ENCODE measurements at regions not wholly inside any gene's neighbourhood (a gene's known extent, or its start where the extent isn't known, plus 50 kb on each side); places are given as distances from the start of the nearest gene placed in this dataset.

DNA sequence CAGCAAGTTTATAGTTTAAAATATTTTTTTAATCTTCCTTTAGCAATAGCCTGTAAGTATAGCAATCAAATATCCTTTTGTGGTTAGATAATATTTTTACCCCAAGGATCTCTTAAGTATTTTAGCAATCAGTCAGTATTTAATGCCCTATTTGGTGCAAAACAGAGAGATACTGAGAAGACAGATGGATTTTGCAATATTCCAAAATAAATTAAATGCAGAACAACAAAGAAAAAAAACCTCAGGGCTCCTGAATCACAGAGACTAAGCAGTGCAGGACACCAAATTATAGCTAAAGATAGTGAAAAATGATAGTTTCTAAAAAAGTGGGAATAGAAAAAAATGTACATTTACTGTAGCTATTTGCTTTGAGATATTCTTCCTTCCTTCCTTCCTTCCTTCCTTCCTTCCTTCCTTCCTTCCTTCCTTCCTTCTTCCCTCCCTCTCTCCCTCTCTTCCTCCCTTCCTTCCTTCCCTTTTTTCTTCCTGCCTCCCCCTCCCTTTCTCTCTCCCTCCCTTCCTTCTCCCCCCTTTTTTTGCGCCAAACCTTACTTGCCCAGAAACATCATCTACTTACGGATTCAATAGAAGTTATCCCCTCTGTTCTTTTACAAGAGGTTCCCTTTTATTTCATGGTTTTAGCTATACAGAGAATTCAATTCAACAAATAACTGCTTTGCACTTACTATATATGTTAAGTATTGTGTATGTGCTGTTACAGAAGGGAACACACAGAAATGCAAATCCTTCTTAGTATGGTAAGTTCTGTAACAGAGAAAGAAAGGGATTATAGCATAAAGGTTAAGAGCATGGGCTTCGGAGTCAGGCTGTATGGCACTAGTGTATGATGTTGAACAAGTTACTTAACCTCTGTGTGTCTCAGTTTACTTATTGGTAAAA, 219.0 kb downstream of the CPE start:
- TF ChIP-seq CTCF (IDR thresholded peaks at IDR 0.05; ENCODE audit: borderline replicate concordance, control extremely low read depth, extremely low read depth, insufficient read depth, missing control alignments), result no peak
- in situ Hi-C loops (cut with MboI; ENCODE audit: low sequenced_read_pairs, unreplicated experiment), result no loop called here
- no peak for DNase-seq (ENCODE audit: low spot score)

DNA sequence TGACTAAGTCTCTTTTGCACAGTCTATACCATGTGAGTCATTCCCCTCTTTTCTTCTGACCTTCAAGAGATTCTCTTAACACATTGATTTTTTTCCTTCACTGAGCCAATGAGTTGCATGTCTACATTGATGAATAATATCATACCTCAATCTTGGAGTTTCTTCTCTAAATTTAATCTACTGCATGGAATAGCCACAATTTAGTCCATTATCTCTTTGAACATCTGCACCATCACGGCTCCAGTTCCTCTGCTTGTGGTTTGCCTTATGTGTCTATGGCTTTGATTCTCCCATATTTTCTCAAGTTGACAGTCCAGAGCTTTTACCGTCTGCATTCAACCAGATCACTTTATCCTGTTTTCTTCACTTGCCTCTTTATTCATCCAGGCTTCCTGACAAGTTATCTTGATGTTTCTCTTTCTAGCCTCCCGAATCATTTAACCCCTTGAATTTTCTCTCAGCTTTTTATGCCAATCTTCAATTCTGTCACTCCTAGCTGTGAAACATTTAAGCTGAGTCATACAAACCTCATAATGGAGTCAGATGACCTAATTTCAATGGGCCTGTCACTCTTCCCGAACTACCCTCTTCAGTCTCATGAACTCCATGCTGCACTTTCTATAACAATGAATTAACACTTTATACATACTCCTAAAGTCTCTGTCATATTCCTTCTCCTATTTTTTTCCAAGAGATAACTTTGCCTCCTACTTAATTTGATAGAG, 222.3 kb downstream of the CPE start:
- in situ Hi-C loops (cut with MboI; ENCODE audit: low sequenced_read_pairs, unreplicated experiment), result no loop called here
- no peak for DNase-seq (ENCODE audit: low spot score)
- no peak for TF ChIP-seq CTCF (IDR thresholded peaks at IDR 0.05; ENCODE audit: borderline replicate concordance, control extremely low read depth, extremely low read depth, insufficient read depth, missing control alignments)

GRCh38 chr4:165602621-165603020, 223.8 kb downstream of the CPE start:
- TF ChIP-seq CTCF (IDR thresholded peaks at IDR 0.05; ENCODE audit: borderline replicate concordance, control extremely low read depth, extremely low read depth, insufficient read depth, missing control alignments), result no peak
- in situ Hi-C loops (cut with MboI; ENCODE audit: low sequenced_read_pairs, unreplicated experiment), result no loop called here
- DNase-seq (ENCODE audit: low spot score), result no peak

- no peak for DNase-seq (ENCODE audit: low spot score)
- no peak for TF ChIP-seq CTCF (IDR thresholded peaks at IDR 0.05; ENCODE audit: borderline replicate concordance, control extremely low read depth, extremely low read depth, insufficient read depth, missing control alignments)
- in situ Hi-C loops (cut with MboI; ENCODE audit: low sequenced_read_pairs, unreplicated experiment), result no loop called here
These were observed 225.4 kb downstream of the CPE start for GRCh38 chr4:165604181-165604580.

GRCh38 chr4:165605811-165606210, 227.0 kb downstream of the CPE start:
- in situ Hi-C loops (cut with MboI; ENCODE audit: low sequenced_read_pairs, unreplicated experiment), result no loop called here
- TF ChIP-seq CTCF (IDR thresholded peaks at IDR 0.05; ENCODE audit: borderline replicate concordance, control extremely low read depth, extremely low read depth, insufficient read depth, missing control alignments), result no peak
- DNase-seq (ENCODE audit: low spot score), result no peak

DNA sequence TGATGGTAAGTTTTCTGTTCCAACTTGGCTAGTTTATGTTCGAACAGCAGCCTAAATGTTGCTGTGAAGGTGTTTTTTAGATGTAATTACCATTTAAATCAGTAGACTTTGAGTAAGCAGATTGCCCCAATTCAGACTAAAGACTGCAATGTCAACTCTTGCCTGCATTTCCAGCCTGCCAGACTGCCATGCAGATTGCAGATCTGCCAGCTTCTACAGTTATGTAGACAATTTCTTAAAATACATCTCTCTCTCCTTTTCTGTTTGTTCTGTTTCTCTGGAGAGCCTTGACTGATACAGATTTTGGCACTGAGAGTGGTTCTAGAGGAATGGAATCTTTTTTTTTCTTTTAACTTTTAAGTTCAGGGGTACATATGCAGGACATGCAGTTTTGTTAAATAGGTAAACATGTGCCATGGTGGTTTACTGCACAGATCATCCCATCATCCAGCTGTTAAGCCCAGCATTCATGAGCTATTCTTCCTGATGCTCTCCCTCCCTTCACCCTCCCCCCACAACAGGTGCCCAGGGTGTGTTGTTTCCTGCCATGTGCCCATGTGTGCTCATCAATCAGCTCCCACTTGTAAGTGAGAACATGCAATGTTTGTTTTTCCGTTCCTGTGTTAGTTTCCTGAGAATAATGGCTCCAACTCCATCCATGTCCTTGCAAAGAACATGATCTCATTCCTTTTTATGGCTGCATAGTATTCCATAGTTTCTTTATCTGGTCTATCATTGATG, 227.8 kb downstream of the CPE start:
- DNase-seq (ENCODE audit: low spot score), result no peak
- in situ Hi-C loops (cut with MboI; ENCODE audit: low sequenced_read_pairs, unreplicated experiment), result no loop called here
- TF ChIP-seq CTCF (IDR thresholded peaks at IDR 0.05; ENCODE audit: borderline replicate concordance, control extremely low read depth, extremely low read depth, insufficient read depth, missing control alignments), result no peak

All from GM13976 (cell line).